ENCODE measurements at regions not wholly inside any gene's neighbourhood (a gene's known extent, or its start where the extent isn't known, plus 50 kb on each side); places are given as distances from the start of the nearest gene placed in this dataset.
A peak's percentile ranks its signal among the peaks of the same experiment; 100 is the strongest.

GRCh38 chr6:166870602-166871208 is 85.6 kb downstream of the RNASET2 start:
- no peak for TF ChIP-seq ZFP3 (CRISPR knock-in tag; IDR thresholded peaks at IDR 0.05)
- no peak for TF ChIP-seq GLIS3 (CRISPR knock-in tag; IDR thresholded peaks at IDR 0.05)
- no peak for TF ChIP-seq RARB (CRISPR knock-in tag; IDR thresholded peaks at IDR 0.05)
- no peak for TF ChIP-seq ZFP30 (CRISPR knock-in tag; IDR thresholded peaks at IDR 0.05)
- TF ChIP-seq CSDC2 (CRISPR knock-in tag; IDR thresholded peaks at IDR 0.05): no peak
- TF ChIP-seq ARNTL (CRISPR knock-in tag; IDR thresholded peaks at IDR 0.05; ENCODE audit: borderline replicate concordance, low read depth): no peak
- no peak for TF ChIP-seq TOX (CRISPR knock-in tag; IDR thresholded peaks at IDR 0.05; ENCODE audit: borderline replicate concordance)
- no peak for TF ChIP-seq ZNF565 (CRISPR knock-in tag; conservative IDR thresholded peaks at IDR 0.05; ENCODE audit: low read depth)
- TF ChIP-seq SNAI2 (CRISPR knock-in tag; IDR thresholded peaks at IDR 0.05): no peak
- no peak for ATAC-seq

GRCh38 chr6:166866839-166867637 is 89.3 kb downstream of the RNASET2 start:
- no peak for TF ChIP-seq ISL1 (CRISPR knock-in tag; IDR thresholded peaks at IDR 0.05)
- no peak for TF ChIP-seq ZFP3 (CRISPR knock-in tag; IDR thresholded peaks at IDR 0.05)
- TF ChIP-seq ARNTL (CRISPR knock-in tag; IDR thresholded peaks at IDR 0.05; ENCODE audit: borderline replicate concordance, low read depth): no peak
- TF ChIP-seq POU6F1 (CRISPR knock-in tag; IDR thresholded peaks at IDR 0.05; ENCODE audit: borderline replicate concordance, low read depth): no peak
- no peak for TF ChIP-seq ZFP30 (CRISPR knock-in tag; IDR thresholded peaks at IDR 0.05)
- no peak for TF ChIP-seq ESRRG (CRISPR knock-in tag; IDR thresholded peaks at IDR 0.05)
- no peak for TF ChIP-seq ZC3H10 (CRISPR knock-in tag; IDR thresholded peaks at IDR 0.05)
- no peak for TF ChIP-seq PATZ1 (CRISPR knock-in tag; IDR thresholded peaks at IDR 0.05; ENCODE audit: borderline replicate concordance)
- no peak for TF ChIP-seq CSDC2 (CRISPR knock-in tag; IDR thresholded peaks at IDR 0.05)
- TF ChIP-seq GLIS3 (CRISPR knock-in tag; IDR thresholded peaks at IDR 0.05): no peak
- TF ChIP-seq OSR1 (CRISPR knock-in tag; IDR thresholded peaks at IDR 0.05): no peak
- no peak for TF ChIP-seq TOX (CRISPR knock-in tag; IDR thresholded peaks at IDR 0.05; ENCODE audit: borderline replicate concordance)
- TF ChIP-seq RARB (CRISPR knock-in tag; IDR thresholded peaks at IDR 0.05): no peak
- no peak for TF ChIP-seq PPARA (CRISPR knock-in tag; IDR thresholded peaks at IDR 0.05; ENCODE audit: borderline replicate concordance)
- no peak for TF ChIP-seq ZNF70 (CRISPR knock-in tag; IDR thresholded peaks at IDR 0.05)
- TF ChIP-seq ZNF565 (CRISPR knock-in tag; conservative IDR thresholded peaks at IDR 0.05; ENCODE audit: low read depth): no peak
- no peak for TF ChIP-seq ZNF8 (CRISPR knock-in tag; IDR thresholded peaks at IDR 0.05)
- no peak for TF ChIP-seq SNAI2 (CRISPR knock-in tag; IDR thresholded peaks at IDR 0.05)
- TF ChIP-seq CSRNP3 (CRISPR knock-in tag; IDR thresholded peaks at IDR 0.05): no peak
- ATAC-seq: no peak

- no peak for TF ChIP-seq ZFP30 (CRISPR knock-in tag; IDR thresholded peaks at IDR 0.05)
- no peak for ATAC-seq
Observed at GRCh38 chr6:166864333-166864732, 92.0 kb downstream of the RNASET2 start.

- peak; percentile 79 for TF ChIP-seq ZNF70 (CRISPR knock-in tag; IDR thresholded peaks at IDR 0.05)
- TF ChIP-seq PATZ1 (CRISPR knock-in tag; IDR thresholded peaks at IDR 0.05; ENCODE audit: borderline replicate concordance): no peak
- peak; percentile 48 for ATAC-seq
Observed at GRCh38 chr6:166862978-166863530, 93.3 kb downstream of the RNASET2 start.

Data from SK-N-SH treated with all-trans-retinoic acid at 6 μM for 48 hours (cell line).